ENCODE measurements at regions not wholly inside any gene's neighbourhood (a gene's known extent, or its start where the extent isn't known, plus 50 kb on each side); places are given as distances from the start of the nearest gene placed in this dataset.

DNA sequence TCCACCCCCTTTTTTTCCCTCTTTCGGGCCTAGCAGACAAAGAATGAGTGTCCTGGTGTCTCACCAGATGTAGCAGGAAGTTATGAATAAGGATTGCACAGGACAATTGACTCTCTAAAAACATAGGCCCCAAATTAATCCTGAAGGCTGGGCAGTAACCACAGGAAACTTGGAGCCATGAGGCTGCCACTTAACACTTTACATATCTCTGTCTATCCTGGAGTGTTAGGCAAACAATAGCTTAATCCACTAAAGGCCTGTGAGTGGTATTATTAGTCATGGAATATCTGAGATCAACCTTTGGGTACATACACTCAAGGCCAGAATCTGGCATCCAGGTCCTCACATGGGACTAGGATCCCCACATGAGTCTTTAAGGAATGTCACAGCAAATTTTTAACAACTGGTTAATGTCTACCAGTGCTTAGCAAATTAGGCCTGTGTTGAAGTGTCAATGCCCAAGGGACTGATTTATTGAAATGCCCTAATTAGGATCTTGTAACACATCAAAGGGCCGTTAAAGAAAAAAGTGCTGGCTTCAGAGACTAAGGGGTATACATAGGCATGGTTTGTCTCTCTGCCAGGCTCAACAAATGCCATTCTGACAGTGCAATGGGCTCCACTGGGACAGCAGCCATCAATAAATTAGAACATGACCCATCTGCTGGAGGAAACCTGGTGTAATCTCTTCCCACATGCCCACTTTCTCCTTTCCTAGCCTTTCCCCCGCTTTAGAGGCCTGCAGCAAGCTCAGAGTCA lies 196.7 kb upstream of the TBX20 start:
- no peak for DNase-seq (ENCODE audit: low spot score)

GRCh38 chr7:35448486-35448885 lies 194.6 kb upstream of the TBX20 start:
- DNase-seq (ENCODE audit: low spot score) = no peak

GRCh38 chr7:35446091-35446490 lies 192.2 kb upstream of the TBX20 start:
- no peak for DNase-seq (ENCODE audit: low spot score)

- DNase-seq (ENCODE audit: low spot score) = no peak
Observed at GRCh38 chr7:35437619-35438275, 183.8 kb upstream of the TBX20 start.

DNA sequence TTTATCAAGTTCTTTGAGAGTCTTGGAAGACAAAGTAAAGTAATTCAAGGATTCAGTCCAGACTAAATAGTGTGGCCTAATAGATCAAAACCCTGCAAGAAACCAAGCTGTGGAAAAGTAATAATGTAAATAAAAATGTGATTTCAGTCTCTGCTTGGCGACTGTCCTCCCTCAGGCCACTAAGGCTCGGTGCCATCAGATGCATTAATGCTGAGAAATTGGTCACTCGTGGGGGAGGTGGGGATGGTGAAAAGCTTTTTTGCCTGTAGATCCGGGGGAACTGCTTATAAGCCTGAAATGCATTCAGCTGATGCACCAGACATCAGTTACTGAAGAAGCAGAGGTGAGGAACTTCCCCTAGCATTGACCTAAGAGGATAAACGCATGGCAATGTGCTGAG lies 182.6 kb upstream of the TBX20 start:
- no peak for DNase-seq (ENCODE audit: low spot score)

GRCh38 chr7:35430547-35431153 lies 176.8 kb upstream of the TBX20 start:
- DNase-seq (ENCODE audit: low spot score) = no peak

GRCh38 chr7:35424869-35425495 lies 171.1 kb upstream of the TBX20 start:
- peak; percentile 9 for DNase-seq (ENCODE audit: low spot score)

DNA sequence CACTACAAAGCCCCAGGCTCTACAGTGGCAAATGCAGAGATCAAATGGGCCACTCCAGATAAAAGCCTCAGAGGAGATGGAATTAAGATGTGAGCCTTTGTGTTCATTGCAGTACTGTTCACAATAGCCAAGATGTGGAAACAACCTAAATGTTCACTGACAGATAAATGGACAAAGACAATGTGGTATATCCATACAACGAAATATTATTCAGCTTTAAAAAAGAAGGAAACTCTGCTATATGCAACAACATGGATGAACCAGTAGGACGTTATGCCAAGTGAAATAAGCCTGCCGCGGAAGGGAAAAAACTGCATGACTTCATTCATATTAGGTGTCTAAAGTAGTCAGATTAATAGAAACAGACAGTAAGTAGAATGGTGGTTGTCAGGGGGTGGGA lies 170.5 kb upstream of the TBX20 start:
- DNase-seq (ENCODE audit: low spot score) = no peak

GRCh38 chr7:35422715-35423114 lies 168.8 kb upstream of the TBX20 start:
- no peak for DNase-seq (ENCODE audit: low spot score)

GRCh38 chr7:35420656-35421055 lies 166.8 kb upstream of the TBX20 start:
- DNase-seq (ENCODE audit: low spot score) = no peak

DNA sequence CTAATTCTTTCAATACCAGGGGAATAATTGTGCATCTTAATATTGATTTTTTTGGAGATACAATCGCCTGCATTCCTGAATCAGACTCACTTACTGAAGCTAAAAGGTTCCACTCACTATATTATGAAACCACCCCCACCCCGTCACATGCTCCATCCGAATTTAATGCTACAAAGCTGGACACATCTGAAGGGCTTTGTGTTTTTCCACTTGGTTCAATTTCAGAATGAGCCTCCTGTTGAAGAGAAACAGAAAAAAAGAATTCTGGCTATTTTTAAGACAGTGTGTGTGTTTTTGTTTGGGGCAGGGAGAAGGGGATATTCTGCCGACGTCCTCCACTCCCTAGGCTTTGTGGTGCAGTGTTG lies 165.5 kb upstream of the TBX20 start:
- DNase-seq (ENCODE audit: low spot score) = no peak

GRCh38 chr7:35418716-35419390 lies 165.0 kb upstream of the TBX20 start:
- no peak for DNase-seq (ENCODE audit: low spot score)

GRCh38 chr7:35416568-35416967 lies 162.7 kb upstream of the TBX20 start:
- DNase-seq (ENCODE audit: low spot score) = no peak

DNA sequence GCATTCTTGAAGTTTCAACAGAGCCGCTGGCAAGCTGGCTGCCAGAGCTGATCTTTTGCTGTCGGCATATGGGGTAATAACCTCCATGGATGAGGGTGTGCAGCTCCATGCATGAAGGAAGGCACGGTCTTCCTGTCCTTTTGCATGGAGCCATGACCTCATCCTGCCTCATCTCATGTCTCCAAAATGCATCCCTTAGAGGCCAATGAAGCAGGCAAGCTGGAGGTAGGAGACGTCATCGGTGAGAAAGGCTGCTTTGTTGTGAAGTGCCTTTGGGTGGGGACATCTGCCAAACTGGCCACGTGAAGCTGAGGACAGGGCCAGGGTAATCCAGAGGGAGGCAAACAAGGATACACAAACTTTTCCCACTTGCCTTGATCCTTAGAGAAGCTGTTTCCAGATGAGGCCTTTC lies 161.5 kb upstream of the TBX20 start:
- DNase-seq (ENCODE audit: low spot score) = no peak

- DNase-seq (ENCODE audit: low spot score) = no peak
Observed at GRCh38 chr7:35411331-35411730, 157.4 kb upstream of the TBX20 start.

DNA sequence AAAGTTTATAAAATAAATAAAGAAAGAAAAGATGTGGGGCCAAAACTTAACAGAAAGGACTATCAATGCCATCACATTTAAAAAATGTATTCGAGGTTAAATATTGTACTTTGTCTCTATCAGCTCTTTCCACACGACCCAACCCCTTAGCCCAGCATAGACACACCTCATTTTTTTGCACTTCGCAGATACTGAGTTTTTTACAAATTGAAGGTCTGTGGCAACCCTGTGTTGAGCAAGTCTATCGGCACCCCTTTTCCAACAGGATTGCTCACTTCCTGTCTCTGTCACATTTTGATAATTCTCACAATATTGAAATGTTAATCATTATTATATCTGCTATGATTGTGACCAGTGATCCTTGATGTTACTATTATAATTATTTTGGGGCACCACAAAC lies 151.6 kb upstream of the TBX20 start:
- no peak for DNase-seq (ENCODE audit: low spot score)

DNA sequence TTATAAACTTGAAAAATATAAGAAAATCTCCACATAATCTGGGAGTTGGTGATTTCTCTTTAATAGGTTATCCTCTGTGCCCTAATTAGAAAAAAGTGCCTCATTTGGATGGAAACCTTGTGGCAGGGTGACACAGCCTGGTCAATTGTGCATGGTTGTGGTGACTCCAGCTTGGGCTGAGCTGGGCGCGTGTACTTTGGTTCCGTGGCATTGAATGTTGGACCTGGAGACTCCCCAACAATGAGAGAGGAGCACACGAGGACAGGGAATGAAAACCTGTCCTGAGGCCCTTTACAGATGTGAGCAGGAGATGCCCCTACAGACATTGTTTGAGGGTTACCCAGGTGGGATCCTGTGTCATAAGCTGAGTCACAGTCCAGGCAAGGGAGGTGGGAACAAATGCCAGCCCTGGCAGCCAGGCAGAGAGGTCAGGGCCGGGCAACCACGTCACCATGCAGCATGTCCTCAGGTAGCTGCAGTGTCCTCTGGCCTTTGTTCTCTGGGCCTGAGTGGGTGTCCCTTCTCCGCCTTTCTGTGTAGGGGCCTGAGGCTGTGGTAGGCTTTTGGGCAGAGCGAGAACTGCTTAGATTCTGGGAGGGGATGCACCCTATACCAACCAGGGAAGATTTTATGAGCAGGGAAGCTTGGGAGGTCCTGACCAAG lies 147.4 kb upstream of the TBX20 start:
- no peak for DNase-seq (ENCODE audit: low spot score)

GRCh38 chr7:35399840-35400239 lies 145.9 kb upstream of the TBX20 start:
- DNase-seq (ENCODE audit: low spot score) = no peak

DNA sequence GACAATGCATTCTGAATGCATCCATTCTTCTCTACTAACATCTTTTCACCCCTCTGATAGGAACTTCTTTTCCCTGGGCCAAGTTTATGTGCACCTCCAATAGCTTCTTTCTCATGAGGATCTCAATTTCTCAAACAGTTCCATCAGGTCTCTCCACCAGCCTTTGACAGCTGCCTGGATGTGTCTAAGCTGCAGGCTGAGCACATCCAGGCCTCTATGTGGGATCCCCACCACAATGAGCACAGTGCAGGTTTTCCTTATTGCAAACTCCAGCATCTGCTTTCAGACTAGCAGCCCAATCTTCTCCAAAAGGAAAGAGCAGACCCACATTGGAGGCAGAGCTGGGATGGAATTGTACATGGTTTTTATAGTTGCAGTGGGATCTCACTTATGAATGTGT lies 145.3 kb upstream of the TBX20 start:
- no peak for DNase-seq (ENCODE audit: low spot score)

DNA sequence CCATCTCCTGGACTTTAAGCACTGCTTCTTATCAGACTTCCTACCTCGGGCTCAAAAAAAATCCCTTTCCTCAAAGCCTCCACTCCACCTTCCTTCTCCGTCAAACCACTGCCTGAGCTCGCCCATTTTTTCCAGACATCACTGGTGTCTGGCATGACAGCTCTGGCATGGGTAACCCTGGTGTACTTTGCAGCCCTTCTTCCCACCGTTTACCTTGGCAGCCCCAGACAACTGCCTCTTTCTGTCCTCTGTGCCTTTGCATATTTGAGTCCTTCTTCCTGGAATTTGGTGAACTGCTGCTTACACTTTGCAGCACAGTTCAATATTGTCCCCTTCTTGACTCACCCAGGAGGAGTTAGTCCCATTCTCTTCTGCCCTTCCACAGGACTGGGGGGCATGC lies 144.6 kb upstream of the TBX20 start:
- DNase-seq (ENCODE audit: low spot score) = no peak

DNA sequence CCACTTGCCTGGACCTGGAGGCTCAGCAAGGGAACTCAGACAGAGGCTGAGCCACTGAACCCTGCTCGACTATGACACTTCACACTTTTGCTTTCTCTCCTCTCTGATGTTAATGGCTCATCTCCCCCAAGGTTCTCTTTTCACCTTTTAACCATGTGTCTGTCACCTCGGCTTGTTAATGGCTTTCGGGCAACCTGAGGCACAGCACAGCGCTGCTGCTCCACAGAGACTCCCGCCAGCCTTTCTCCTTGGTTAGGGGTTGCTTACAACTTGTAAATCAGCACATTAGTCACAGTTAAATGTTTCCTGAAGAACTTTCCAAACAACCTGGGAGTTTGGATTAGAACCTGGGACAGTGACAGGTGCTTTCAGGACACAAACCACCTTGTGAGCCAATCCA lies 136.2 kb upstream of the TBX20 start:
- no peak for DNase-seq (ENCODE audit: low spot score)

DNA sequence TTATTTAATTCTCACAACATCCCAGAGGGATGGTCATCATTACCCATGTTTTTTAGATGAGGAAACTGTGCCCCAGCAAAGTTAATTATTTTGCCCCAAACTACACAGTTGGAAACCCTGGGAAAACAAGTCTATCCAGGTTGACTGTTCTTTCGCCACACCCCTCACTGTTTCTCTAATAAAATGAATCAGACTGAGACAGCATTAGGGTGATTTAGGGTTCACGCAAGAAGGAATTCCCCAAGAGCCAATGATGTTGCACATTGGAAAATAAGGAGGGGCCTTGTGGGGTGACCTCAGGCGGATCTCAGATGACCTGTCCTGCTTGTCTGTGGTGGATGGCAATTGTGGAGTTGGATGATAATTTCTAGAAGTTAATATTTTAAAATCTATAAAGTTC lies 135.7 kb upstream of the TBX20 start:
- no peak for DNase-seq (ENCODE audit: low spot score)
